ACC112 (cell line): ENCODE measurements at regions not wholly inside any gene's neighbourhood (a gene's known extent, or its start where the extent isn't known, plus 50 kb on each side); places are given as distances from the start of the nearest gene placed in this dataset.

Experiments
- H2AFZ ChIP-seq: fragments of 200-600 bp; sonication (generic); one replicate; pipeline ENCODE4 v1.6.0; 2017; ENCODE audit warnings: antibody characterized with exemption, low read length; ENCODE audit not compliant: unreplicated experiment
- H3K27ac ChIP-seq: fragments of 200-600 bp; sonication (generic); 2 replicates; pipeline ENCODE4 v1.5.1; 2014; ENCODE audit warnings: low read depth, mild to moderate bottlenecking, antibody characterized with exemption, low read length, moderate library complexity
- H3K27me3 ChIP-seq: fragments of 200-600 bp; sonication (generic); 2 replicates; pipeline ENCODE4 v1.6.1; 2014; ENCODE audit warnings: mild to moderate bottlenecking, antibody characterized with exemption, low read length, moderate library complexity, mixed read lengths; ENCODE audit not compliant: insufficient read depth
- H3K36me3 ChIP-seq: fragments of 200-600 bp; sonication (generic); 2 replicates; pipeline ENCODE4 v1.6.1; 2016; ENCODE audit warnings: mild to moderate bottlenecking, antibody characterized with exemption, low read length, moderate library complexity, mixed read lengths; ENCODE audit not compliant: insufficient read depth
- H3K4me1 ChIP-seq: fragments of 200-600 bp; sonication (generic); one replicate; pipeline ENCODE4 v1.6.1; 2016; ENCODE audit warnings: low read length, mixed read lengths; ENCODE audit not compliant: insufficient read depth, unreplicated experiment, control insufficient read depth
- H3K4me3 ChIP-seq: fragments of 200-600 bp; sonication (generic); 2 replicates; pipeline ENCODE4 v1.5.1; 2014; ENCODE audit warnings: mild to moderate bottlenecking, low read depth, low read length
- H3K79me2 ChIP-seq: fragments of 200-600 bp; sonication (generic); one replicate; pipeline ENCODE4 v1.6.0; 2016; ENCODE audit warnings: low read length; ENCODE audit not compliant: control insufficient read depth, unreplicated experiment, insufficient read depth

DNA sequence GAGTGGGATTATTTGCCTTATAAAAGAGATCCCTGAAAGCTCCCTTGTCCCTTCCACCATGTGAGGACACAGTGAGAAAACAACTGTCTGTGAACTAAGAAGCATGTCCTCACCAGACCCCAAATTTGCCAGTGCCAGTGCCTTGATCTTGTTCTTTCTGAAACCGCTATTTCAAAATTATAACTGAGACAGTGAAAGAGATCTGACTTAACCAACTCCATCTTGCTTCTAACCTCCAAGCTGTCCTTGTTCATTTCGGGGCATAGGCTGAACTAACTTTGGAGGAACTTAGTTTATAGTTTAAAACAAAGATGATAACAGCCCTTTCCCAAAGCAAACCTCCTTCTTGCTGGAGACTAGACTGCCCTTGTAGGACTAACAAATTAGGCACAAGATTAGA lies 563.9 kb downstream of the ADCYAP1 start:
- Histone ChIP-seq H3K36me3 (no peaks in the 10 kb centered on the region), H3K4me1 (no peaks in the 10 kb centered on the region), H3K27ac (no peak overlapping the region), H2AFZ (no peak overlapping the region), H3K27me3 (no peaks in the 10 kb centered on the region), H3K79me2 (no peaks in the 10 kb centered on the region), H3K4me3 (no peak overlapping the region)

DNA sequence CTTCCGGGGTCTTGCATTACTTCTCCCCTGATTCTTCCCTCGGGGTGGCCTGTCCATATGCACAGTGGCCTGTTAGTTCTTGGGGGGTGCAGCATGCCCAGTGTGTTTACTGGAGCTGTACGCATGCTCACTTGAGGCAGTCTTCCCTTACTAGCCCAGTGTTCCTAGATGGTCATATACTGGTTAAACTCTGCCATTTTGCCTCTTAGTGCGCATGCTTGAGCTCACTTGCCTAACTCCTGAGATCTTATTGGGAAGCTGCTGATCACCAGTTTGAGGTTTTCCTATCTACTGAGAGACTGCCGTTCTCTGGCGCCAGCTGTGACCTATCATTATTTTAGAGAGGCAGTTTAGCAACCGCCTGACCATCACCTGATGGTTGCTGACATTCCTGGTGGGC lies 571.2 kb downstream of the ADCYAP1 start:
- H3K79me2 ChIP-seq, result no peaks in the 10 kb centered on the region
- no peak overlapping the region for H2AFZ ChIP-seq
- H3K27me3 ChIP-seq, result no peaks in the 10 kb centered on the region
- no peaks in the 10 kb centered on the region for H3K4me1 ChIP-seq
- H3K36me3 ChIP-seq, result no peaks in the 10 kb centered on the region
- no peak overlapping the region for H3K4me3 ChIP-seq
- no peak overlapping the region for H3K27ac ChIP-seq

DNA sequence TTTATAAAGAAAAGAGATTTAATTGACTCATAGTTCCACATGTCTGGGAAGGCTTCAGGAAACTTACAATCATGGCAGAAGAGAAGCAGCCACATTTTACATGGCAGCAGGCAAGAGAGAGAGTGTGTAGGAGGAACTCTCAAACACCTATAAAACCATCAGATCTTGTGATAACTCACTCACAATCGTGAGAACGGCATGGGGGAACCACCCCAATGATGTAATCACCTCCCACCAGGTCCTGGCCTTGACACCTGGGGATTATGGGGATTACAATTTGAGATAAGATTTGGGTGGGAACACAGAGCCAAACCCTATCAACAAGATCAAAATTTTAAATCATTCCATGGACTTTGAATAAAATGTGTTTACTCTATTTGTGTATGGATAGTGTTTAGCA lies 575.6 kb downstream of the ADCYAP1 start:
- Histone ChIP-seq H2AFZ (no peak overlapping the region), H3K4me3 (no peak overlapping the region), H3K27ac (no peak overlapping the region), H3K4me1 (no peaks in the 10 kb centered on the region), H3K36me3 (no peaks in the 10 kb centered on the region), H3K27me3 (no peaks in the 10 kb centered on the region), H3K79me2 (no peaks in the 10 kb centered on the region)

- H3K27ac ChIP-seq, result no peak overlapping the region
- H3K4me1 ChIP-seq, result no peaks in the 10 kb centered on the region
- H3K27me3 ChIP-seq, result no peaks in the 10 kb centered on the region
- no peaks in the 10 kb centered on the region for H3K36me3 ChIP-seq
- H2AFZ ChIP-seq, result no peak overlapping the region
- H3K4me3 ChIP-seq, result no peak overlapping the region
- H3K79me2 ChIP-seq, result no peaks in the 10 kb centered on the region
Measured at GRCh38 chr18:1481577-1481976, 576.9 kb downstream of the ADCYAP1 start.

DNA sequence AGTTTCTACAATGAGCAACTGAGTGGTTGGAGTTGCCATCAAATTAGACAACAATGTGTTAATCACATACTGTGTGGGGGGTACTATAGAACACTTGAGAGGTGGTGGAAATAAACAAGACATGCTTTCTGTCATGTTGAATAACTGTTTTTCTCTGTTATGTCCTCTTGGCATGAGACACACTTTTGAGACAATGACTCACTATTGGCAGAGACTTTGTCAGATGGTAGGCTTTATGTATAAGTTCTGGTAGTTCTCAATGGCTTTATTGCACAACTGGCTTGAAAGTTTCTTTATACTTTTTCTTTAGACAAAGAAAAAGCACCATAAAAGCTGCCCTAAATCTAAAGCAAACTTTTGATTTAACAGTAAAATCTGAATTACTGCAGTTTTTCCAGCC lies 578.7 kb downstream of the ADCYAP1 start:
- no peak overlapping the region for H3K4me3 ChIP-seq
- H2AFZ ChIP-seq, result no peak overlapping the region

DNA sequence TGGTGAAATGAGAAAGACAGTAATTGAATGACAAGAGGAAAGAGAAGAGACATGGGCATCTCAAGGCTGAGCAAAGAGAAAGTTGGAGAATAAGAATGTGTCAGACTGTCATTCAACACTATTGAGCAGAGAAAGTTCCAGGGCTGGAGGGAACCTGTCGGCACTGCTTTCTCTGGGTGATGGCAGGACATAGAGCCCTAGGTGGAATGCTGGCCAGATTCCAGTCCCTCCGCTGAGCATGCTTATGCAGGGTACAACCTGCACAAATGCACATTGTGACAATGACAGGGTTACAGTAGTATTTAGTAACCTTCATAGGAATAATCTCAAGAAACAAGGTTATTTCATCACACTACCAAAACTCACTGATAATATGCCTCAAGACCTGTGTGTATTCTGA lies 582.8 kb downstream of the ADCYAP1 start:
- H2AFZ ChIP-seq, result no peak overlapping the region
- no peaks in the 10 kb centered on the region for H3K36me3 ChIP-seq
- H3K27ac ChIP-seq, result no peak overlapping the region
- no peaks in the 10 kb centered on the region for H3K79me2 ChIP-seq
- no peaks in the 10 kb centered on the region for H3K4me1 ChIP-seq
- no peak overlapping the region for H3K4me3 ChIP-seq
- no peaks in the 10 kb centered on the region for H3K27me3 ChIP-seq

More for the DNA sequence above, 578.7 kb downstream of the ADCYAP1 start:
- no peaks in the 10 kb centered on the region for H3K4me1 ChIP-seq
- H3K36me3 ChIP-seq, result no peaks in the 10 kb centered on the region
- no peak overlapping the region for H3K27ac ChIP-seq
- no peaks in the 10 kb centered on the region for H3K79me2 ChIP-seq
- no peaks in the 10 kb centered on the region for H3K27me3 ChIP-seq

GRCh38 chr18:1488394-1488793 lies 583.7 kb downstream of the ADCYAP1 start:
- H3K27me3 ChIP-seq, result no peaks in the 10 kb centered on the region
- H3K79me2 ChIP-seq, result no peaks in the 10 kb centered on the region
- H3K36me3 ChIP-seq, result no peaks in the 10 kb centered on the region

DNA sequence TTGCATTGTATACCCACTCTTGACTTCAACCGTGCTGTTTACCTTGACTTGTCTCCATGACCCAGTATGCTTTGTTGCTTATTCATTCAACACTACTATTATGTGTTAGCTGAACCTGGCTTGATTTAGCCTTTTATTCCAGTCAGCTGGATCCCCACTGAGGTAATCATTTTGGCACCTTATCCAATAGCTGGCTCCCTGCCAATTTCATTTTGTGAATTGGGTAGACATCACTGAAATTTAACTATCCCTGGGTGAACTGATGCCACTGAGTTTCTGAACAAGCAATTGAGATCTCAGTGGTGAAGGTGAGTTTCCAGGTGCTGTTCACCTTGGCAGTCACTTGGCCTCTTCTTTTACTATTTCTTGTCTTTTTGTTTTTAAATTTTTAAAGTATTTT lies 584.3 kb downstream of the ADCYAP1 start:
- Histone ChIP-seq H3K27ac (no peak overlapping the region), H3K4me1 (no peaks in the 10 kb centered on the region), H3K27me3 (no peaks in the 10 kb centered on the region), H3K79me2 (no peaks in the 10 kb centered on the region), H2AFZ (no peak overlapping the region), H3K36me3 (no peaks in the 10 kb centered on the region), H3K4me3 (no peak overlapping the region)

More at GRCh38 chr18:1488394-1488793, 583.7 kb downstream of the ADCYAP1 start:
- Histone ChIP-seq H3K27ac (no peak overlapping the region), H2AFZ (no peak overlapping the region), H3K4me3 (no peak overlapping the region), H3K4me1 (no peaks in the 10 kb centered on the region)

DNA sequence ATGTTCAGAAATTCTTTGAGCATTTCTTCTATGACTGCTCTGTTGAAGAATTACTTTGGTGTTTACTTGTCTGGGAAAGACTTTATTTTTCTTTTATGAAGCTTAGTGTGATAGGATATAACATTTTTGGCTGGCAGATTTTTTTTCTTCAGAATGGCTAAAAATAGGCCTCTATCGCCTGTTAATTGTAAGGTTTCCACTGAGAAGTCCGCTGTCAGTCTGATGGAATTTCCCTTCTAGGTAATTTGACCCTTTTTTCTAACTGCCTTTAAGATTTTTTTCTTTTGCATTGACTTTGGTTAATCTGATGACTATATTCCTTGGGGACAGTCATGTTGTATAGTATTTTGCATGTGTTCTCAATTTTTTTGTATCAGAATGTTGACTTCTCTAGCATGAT lies 590.7 kb downstream of the ADCYAP1 start:
- Histone ChIP-seq H3K4me1 (no peaks in the 10 kb centered on the region), H3K27me3 (no peaks in the 10 kb centered on the region), H3K4me3 (no peak overlapping the region), H2AFZ (no peak overlapping the region), H3K27ac (no peak overlapping the region), H3K36me3 (no peaks in the 10 kb centered on the region), H3K79me2 (no peaks in the 10 kb centered on the region)

GRCh38 chr18:1496096-1496495 lies 591.4 kb downstream of the ADCYAP1 start:
- H3K27me3 ChIP-seq, result no peaks in the 10 kb centered on the region
- no peak overlapping the region for H3K27ac ChIP-seq

DNA sequence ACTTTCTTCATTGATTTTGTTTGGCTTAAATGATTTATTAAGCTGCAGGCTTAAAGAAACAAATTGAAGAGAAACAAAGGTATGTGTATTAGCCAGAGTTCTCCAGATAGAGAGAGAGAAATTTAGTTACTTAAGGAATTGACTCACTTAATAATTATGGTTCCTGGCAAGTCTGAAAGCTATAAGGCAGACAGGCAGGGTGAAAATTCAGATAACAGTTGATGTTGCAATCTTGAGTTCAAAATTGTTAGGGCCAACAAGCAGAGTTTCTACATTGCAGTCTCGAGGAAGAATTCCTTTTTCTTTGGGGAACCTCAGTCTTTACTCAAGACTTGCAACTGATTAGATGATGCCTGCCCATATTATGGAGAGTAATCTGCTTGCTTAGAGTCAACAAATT lies 593.5 kb downstream of the ADCYAP1 start:
- Histone ChIP-seq H3K4me3 (no peak overlapping the region), H2AFZ (no peak overlapping the region), H3K4me1 (no peaks in the 10 kb centered on the region), H3K27me3 (no peaks in the 10 kb centered on the region), H3K79me2 (no peaks in the 10 kb centered on the region), H3K27ac (no peak overlapping the region), H3K36me3 (no peaks in the 10 kb centered on the region)

More at GRCh38 chr18:1496096-1496495, 591.4 kb downstream of the ADCYAP1 start:
- Histone ChIP-seq H3K79me2 (no peaks in the 10 kb centered on the region), H3K36me3 (no peaks in the 10 kb centered on the region), H2AFZ (no peak overlapping the region), H3K4me1 (no peaks in the 10 kb centered on the region), H3K4me3 (no peak overlapping the region)
